ENCODE measurements at regions not wholly inside any gene's neighbourhood (a gene's known extent, or its start where the extent isn't known, plus 50 kb on each side); places are given as distances from the start of the nearest gene placed in this dataset.
A peak's percentile ranks its signal among the peaks of the same experiment; 100 is the strongest.
"Not testable (repeated sequence)": the region's sequence is repeated elsewhere in the genome, so short reads cannot be mapped to it uniquely, and the experiment has no call there.

DNA sequence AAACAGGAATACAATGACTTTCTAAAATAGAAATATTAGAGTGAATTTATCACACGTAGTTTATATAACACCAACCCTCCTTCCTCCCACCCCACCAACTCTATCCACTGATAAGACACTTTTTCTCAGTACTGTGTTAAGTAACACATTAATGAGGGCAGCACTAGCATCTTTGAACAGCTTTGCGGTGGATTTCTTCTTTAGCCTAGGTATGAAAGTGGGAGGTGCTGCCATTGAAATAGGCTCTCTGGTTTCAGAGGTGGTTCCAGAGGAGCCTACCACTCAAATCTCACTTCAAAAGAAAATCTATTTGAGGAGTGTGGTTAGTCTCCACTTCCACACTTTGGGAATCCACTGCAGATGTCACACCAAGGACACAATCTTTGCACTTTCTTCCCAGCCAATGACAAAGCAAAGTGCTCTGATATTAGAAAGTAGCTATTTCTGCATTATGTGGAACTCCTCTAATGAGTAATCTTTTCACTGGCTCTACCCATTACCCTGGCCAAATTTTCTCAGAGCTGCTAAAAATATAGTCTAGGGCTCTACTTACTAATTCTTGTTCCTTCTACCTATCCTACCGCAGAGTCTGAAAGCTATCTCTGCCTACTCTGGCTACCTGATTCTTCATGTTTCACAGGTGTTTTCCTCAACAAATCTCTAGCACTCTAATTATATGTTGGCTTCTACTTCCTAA, 1667.8 kb downstream of the MRPL39 start:
- Histone ChIP-seq H3K9ac (ENCODE audit: low read depth in 1 of 2, low read length in 2 of 2) (no peak overlapping the region), H3K27ac (ENCODE audit: low read depth in 2 of 2, low read length in 2 of 2) (no peak overlapping the region), H3K36me3 (ENCODE audit: control insufficient read depth in 2 of 2, insufficient read depth in 2 of 2, low read length in 2 of 2) (no peaks in the 10 kb centered on the region), H3K4me1 (ENCODE audit: control insufficient read depth in 2 of 2, insufficient read depth in 2 of 2, low read length in 2 of 2) (no peaks in the 10 kb centered on the region), H3K9me3 (ENCODE audit: control insufficient read depth in 2 of 2, low read length in 2 of 2) (no peaks in the 10 kb centered on the region), H3K27me3 (ENCODE audit: control insufficient read depth in 2 of 2, insufficient read depth in 2 of 2, low read length in 2 of 2) (no peaks in the 10 kb centered on the region), H3K4me3 (ENCODE audit: low read length in 2 of 2) (no peak overlapping the region)

DNA sequence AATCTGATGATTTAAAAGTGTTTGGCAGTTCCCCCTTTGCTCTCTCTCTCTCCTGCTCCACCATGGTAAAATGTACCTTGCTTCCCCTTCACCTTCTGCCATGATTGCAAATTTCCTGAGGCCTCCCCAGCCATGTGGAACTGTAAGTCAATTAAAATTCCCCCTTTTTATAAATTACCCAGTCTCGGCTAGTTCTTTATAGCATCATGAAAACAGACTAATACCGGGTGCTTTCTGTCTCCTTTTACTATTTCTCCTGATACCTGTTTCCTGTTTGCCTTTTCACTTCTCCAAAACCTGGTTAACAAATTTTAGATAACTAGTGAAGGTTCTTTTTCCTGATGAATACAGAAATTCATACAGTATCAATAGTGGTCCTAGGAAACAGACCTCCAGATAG, 1670.3 kb downstream of the MRPL39 start:
- H3K9me3 ChIP-seq (ENCODE audit: control insufficient read depth in 2 of 2, low read length in 2 of 2) = no peaks in the 10 kb centered on the region
- H3K4me3 ChIP-seq (ENCODE audit: low read length in 2 of 2) = no peak overlapping the region
- H3K4me1 ChIP-seq (ENCODE audit: control insufficient read depth in 2 of 2, insufficient read depth in 2 of 2, low read length in 2 of 2) = no peaks in the 10 kb centered on the region
- H3K27me3 ChIP-seq (ENCODE audit: control insufficient read depth in 2 of 2, insufficient read depth in 2 of 2, low read length in 2 of 2) = no peaks in the 10 kb centered on the region
- no peak overlapping the region for H3K27ac ChIP-seq (ENCODE audit: low read depth in 2 of 2, low read length in 2 of 2)
- H3K9ac ChIP-seq (ENCODE audit: low read depth in 1 of 2, low read length in 2 of 2) = no peak overlapping the region
- no peaks in the 10 kb centered on the region for H3K36me3 ChIP-seq (ENCODE audit: control insufficient read depth in 2 of 2, insufficient read depth in 2 of 2, low read length in 2 of 2)

DNA sequence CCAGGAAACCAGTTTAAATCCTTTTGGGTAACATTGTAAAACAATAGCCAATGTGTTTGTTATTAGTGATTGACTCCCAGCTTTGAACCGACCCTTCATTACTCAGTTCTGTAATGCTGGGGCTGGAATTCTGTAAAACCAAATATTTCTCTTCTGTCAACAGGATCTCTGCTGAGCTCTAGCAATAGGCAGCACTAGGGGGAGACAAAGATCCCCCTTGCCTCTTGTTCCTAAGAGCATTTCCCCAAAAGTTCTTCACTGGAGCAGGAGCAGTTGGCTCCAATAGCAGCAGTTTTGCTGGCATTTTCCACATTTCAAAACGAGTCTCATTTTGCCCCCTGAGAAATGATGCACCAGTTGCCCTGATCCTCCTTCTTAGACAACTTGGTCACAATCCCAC, 1671.1 kb downstream of the MRPL39 start:
- no peaks in the 10 kb centered on the region for H3K9me3 ChIP-seq (ENCODE audit: control insufficient read depth in 2 of 2, low read length in 2 of 2)
- no peaks in the 10 kb centered on the region for H3K27me3 ChIP-seq (ENCODE audit: control insufficient read depth in 2 of 2, insufficient read depth in 2 of 2, low read length in 2 of 2)
- no peaks in the 10 kb centered on the region for H3K4me1 ChIP-seq (ENCODE audit: control insufficient read depth in 2 of 2, insufficient read depth in 2 of 2, low read length in 2 of 2)
- H3K9ac ChIP-seq (ENCODE audit: low read depth in 1 of 2, low read length in 2 of 2) = no peak overlapping the region
- no peak overlapping the region for H3K27ac ChIP-seq (ENCODE audit: low read depth in 2 of 2, low read length in 2 of 2)
- H3K36me3 ChIP-seq (ENCODE audit: control insufficient read depth in 2 of 2, insufficient read depth in 2 of 2, low read length in 2 of 2) = no peaks in the 10 kb centered on the region
- no peak overlapping the region for H3K4me3 ChIP-seq (ENCODE audit: low read length in 2 of 2)

DNA sequence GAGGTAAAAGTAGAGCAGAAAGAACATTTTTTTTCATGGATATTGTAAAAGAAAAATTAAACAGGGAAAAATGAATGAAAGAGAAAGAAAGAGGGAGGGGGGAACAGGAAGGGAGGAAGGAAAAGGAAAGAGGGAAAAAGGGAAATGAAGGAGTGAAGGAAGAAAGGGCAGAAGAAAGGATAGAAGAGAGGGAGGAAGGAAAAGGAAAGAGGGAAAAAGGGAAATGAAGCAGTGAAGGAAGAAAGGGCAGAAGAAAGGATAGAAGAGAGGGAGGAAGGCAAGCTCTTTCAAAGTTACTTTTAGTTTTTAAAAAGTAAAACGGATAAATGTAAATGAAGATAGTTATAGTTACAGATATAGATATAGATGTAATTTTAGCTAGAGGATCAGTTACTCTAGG, 1676.7 kb downstream of the MRPL39 start:
- no peak overlapping the region for H3K4me3 ChIP-seq (ENCODE audit: low read length in 2 of 2)
- no peaks in the 10 kb centered on the region for H3K4me1 ChIP-seq (ENCODE audit: control insufficient read depth in 2 of 2, insufficient read depth in 2 of 2, low read length in 2 of 2)
- no peaks in the 10 kb centered on the region for H3K36me3 ChIP-seq (ENCODE audit: control insufficient read depth in 2 of 2, insufficient read depth in 2 of 2, low read length in 2 of 2)
- H3K9me3 ChIP-seq (ENCODE audit: control insufficient read depth in 2 of 2, low read length in 2 of 2) = peaks cover 0 to 2% of the 10 kb centered on the region in 2 donors
- H3K27me3 ChIP-seq (ENCODE audit: control insufficient read depth in 2 of 2, insufficient read depth in 2 of 2, low read length in 2 of 2) = no peaks in the 10 kb centered on the region
- H3K27ac ChIP-seq (ENCODE audit: low read depth in 2 of 2, low read length in 2 of 2) = no peak overlapping the region
- no peak overlapping the region for H3K9ac ChIP-seq (ENCODE audit: low read depth in 1 of 2, low read length in 2 of 2)

DNA sequence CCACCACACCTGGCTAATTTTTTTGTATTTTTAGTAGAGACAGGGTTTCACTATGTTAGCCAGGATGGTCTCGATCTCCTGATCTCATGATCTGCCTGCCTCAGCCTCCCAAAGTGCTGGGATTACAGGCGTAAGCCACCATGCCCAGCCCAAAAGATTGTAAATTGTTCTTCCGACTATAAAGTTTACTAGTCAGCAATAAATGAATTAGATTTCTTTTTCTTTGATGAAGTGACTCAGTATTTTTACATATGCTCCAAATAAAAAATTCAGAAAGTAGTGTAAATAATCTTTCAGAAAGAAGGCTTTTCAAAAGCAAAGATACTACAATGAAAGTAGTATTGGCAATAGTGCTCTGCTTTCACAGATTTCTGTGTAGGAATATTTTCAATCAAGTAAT, 1680.9 kb downstream of the MRPL39 start:
- H3K27me3 ChIP-seq (ENCODE audit: control insufficient read depth in 2 of 2, insufficient read depth in 2 of 2, low read length in 2 of 2); H3K36me3 ChIP-seq (ENCODE audit: control insufficient read depth in 2 of 2, insufficient read depth in 2 of 2, low read length in 2 of 2); H3K9me3 ChIP-seq (ENCODE audit: control insufficient read depth in 2 of 2, low read length in 2 of 2); H3K4me3 ChIP-seq (ENCODE audit: low read length in 2 of 2); H3K9ac ChIP-seq (ENCODE audit: low read depth in 1 of 2, low read length in 2 of 2); H3K27ac ChIP-seq (ENCODE audit: low read depth in 2 of 2, low read length in 2 of 2); H3K4me1 ChIP-seq (ENCODE audit: control insufficient read depth in 2 of 2, insufficient read depth in 2 of 2, low read length in 2 of 2): not testable (repeated sequence)

DNA sequence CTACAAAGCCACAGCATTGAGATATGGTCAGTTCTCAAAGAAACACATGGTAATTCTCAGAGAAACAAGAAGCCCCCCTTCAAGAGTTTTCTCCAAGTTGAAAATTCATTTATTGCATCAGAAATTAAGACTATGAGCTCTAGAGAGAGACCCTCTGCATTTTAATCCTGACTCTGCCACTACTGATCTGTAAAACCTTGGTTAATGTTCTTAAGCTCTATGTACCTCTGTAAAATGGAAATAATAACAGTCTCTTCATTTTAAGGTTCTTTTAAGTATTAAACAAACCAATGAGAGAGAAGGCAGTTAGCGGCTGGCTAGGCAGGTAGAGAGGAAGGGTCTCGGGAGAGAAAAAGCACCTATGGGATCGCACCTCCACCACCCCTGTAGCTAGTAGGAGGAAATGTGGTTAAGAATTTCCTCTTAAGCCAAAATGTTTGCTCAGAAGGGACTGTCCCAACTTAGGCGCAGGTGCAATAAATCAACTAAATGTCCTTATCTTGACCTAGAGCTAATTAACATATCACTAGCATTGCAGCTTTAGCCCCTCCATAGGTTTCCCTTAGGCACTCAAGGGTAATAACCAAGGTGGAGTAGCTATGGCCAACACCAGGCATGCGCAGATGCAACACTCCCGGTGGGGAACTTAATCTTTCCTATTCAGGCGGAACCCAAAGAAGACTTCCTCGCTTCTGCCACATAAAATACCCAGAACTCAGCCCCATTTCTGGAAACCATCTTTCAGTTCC, 1685.4 kb downstream of the MRPL39 start:
- Histone ChIP-seq H3K36me3 (ENCODE audit: control insufficient read depth in 2 of 2, insufficient read depth in 2 of 2, low read length in 2 of 2) (no peaks in the 10 kb centered on the region), H3K9me3 (ENCODE audit: control insufficient read depth in 2 of 2, low read length in 2 of 2) (peaks cover 0 to 2% of the 10 kb centered on the region in 2 donors)

DNA sequence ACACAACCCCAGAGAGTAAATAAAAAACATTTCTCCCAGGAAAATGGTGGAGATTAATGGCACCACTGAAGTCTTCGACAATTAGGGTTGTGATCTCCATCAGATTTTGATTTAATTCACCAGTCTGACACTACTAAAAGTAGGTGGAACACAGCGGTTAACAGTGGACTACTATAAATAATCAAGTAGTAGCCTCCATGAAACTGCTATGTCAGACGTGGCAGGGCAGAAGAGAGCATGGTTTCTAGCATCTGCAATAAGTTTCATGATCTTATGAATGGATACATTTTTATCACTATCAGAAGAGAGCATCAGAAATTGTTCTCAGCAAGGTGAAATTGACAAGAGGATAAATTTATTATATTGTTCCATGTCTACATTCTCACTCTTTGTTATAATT, 1706.6 kb downstream of the MRPL39 start:
- H3K4me3 ChIP-seq (ENCODE audit: low read length in 2 of 2) = no peak overlapping the region
- peaks cover 0 to 3% of the 10 kb centered on the region in 2 donors for H3K9me3 ChIP-seq (ENCODE audit: control insufficient read depth in 2 of 2, low read length in 2 of 2)
- H3K36me3 ChIP-seq (ENCODE audit: control insufficient read depth in 2 of 2, insufficient read depth in 2 of 2, low read length in 2 of 2) = no peaks in the 10 kb centered on the region
- H3K27ac ChIP-seq (ENCODE audit: low read depth in 2 of 2, low read length in 2 of 2) = no peak overlapping the region
- H3K9ac ChIP-seq (ENCODE audit: low read depth in 1 of 2, low read length in 2 of 2) = no peak overlapping the region
- no peaks in the 10 kb centered on the region for H3K27me3 ChIP-seq (ENCODE audit: control insufficient read depth in 2 of 2, insufficient read depth in 2 of 2, low read length in 2 of 2)
- no peaks in the 10 kb centered on the region for H3K4me1 ChIP-seq (ENCODE audit: control insufficient read depth in 2 of 2, insufficient read depth in 2 of 2, low read length in 2 of 2)

More for the DNA sequence above, 1685.4 kb downstream of the MRPL39 start:
- Histone ChIP-seq H3K9ac (ENCODE audit: low read depth in 1 of 2, low read length in 2 of 2) (no peak overlapping the region), H3K27me3 (ENCODE audit: control insufficient read depth in 2 of 2, insufficient read depth in 2 of 2, low read length in 2 of 2) (no peaks in the 10 kb centered on the region), H3K4me1 (ENCODE audit: control insufficient read depth in 2 of 2, insufficient read depth in 2 of 2, low read length in 2 of 2) (no peaks in the 10 kb centered on the region), H3K27ac (ENCODE audit: low read depth in 2 of 2, low read length in 2 of 2) (no peak overlapping the region), H3K4me3 (ENCODE audit: low read length in 2 of 2) (no peak overlapping the region)

DNA sequence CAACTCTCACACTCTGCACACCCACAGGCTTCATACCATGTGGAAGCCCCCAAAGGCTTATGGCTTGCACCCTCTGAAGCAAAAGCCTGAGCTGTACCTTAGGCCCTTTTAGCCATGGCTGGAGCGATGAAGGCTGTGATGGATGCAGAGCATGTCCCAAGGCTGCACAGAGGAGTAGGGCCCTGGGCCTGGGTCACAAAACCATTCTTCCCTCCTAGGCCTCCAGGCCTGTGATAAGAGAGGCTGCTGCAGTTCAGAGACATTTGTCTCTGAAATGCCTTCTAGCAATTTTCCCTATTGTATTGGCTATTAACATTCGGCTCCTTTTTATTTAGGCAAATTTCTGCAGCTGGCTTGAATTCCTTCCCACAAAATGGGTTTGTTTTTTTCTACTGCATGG, 1707.7 kb downstream of the MRPL39 start:
- Histone ChIP-seq H3K9me3 (ENCODE audit: control insufficient read depth in 2 of 2, low read length in 2 of 2) (peaks cover 0 to 3% of the 10 kb centered on the region in 2 donors), H3K9ac (ENCODE audit: low read depth in 1 of 2, low read length in 2 of 2) (no peak overlapping the region), H3K27me3 (ENCODE audit: control insufficient read depth in 2 of 2, insufficient read depth in 2 of 2, low read length in 2 of 2) (no peaks in the 10 kb centered on the region), H3K4me3 (ENCODE audit: low read length in 2 of 2) (no peak overlapping the region), H3K36me3 (ENCODE audit: control insufficient read depth in 2 of 2, insufficient read depth in 2 of 2, low read length in 2 of 2) (no peaks in the 10 kb centered on the region), H3K4me1 (ENCODE audit: control insufficient read depth in 2 of 2, insufficient read depth in 2 of 2, low read length in 2 of 2) (no peaks in the 10 kb centered on the region), H3K27ac (ENCODE audit: low read depth in 2 of 2, low read length in 2 of 2) (no peak overlapping the region)

DNA sequence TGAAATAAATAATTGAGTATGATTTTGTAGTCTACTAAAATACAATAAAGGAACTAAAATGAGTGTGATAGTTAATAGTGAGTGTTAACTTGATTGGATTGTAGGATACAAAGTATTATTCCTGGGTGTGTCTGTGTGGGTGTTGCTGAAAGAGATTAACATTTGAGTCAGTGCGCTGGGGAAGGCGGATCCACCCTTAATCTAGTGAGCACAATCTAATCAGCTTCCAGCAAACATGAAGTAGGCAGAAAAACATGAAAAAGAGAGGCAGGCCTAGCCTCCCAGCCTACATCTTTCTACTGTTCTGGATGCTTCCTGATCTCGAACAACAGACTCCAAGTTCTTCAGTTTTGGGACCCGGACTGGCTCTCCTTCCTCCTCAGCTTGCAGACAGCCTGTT, 1716.6 kb downstream of the MRPL39 start:
- Histone ChIP-seq H3K4me1 (ENCODE audit: control insufficient read depth in 2 of 2, insufficient read depth in 2 of 2, low read length in 2 of 2) (no peaks in the 10 kb centered on the region), H3K27me3 (ENCODE audit: control insufficient read depth in 2 of 2, insufficient read depth in 2 of 2, low read length in 2 of 2) (no peaks in the 10 kb centered on the region), H3K4me3 (ENCODE audit: low read length in 2 of 2) (no peak overlapping the region), H3K36me3 (ENCODE audit: control insufficient read depth in 2 of 2, insufficient read depth in 2 of 2, low read length in 2 of 2) (no peaks in the 10 kb centered on the region), H3K27ac (ENCODE audit: low read depth in 2 of 2, low read length in 2 of 2) (no peak overlapping the region), H3K9ac (ENCODE audit: low read depth in 1 of 2, low read length in 2 of 2) (no peak overlapping the region), H3K9me3 (ENCODE audit: control insufficient read depth in 2 of 2, low read length in 2 of 2) (peaks cover 0 to 2% of the 10 kb centered on the region in 2 donors)

DNA sequence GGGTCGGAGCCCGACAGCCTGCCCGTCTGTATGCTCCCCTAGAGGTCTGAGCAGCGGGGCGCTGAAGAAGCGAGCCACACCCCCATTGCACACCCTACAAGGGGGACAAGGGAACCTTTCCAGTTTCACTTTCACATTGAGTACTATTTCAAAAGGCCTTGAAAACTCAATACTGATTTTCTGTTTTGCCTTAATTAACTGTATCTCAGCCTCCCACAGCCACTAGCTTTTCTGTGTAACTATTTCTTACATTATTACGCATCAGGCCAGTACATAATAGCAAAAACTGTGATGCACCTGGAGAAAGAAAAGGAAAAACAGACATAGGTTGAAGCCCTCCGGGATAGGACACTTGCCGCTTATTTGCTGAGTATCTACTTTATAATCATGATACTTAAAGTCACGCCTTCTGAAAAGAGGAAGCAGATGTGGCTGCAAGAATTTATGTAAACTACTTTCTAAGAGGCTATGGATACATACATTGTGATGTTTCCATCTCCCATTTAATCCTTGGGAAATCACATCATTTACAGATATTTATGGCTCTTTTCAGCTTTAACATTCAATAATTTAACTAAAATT, 1719.5 kb downstream of the MRPL39 start:
- no peak overlapping the region for H3K27ac ChIP-seq (ENCODE audit: low read depth in 2 of 2, low read length in 2 of 2)
- no peaks in the 10 kb centered on the region for H3K4me1 ChIP-seq (ENCODE audit: control insufficient read depth in 2 of 2, insufficient read depth in 2 of 2, low read length in 2 of 2)
- no peaks in the 10 kb centered on the region for H3K27me3 ChIP-seq (ENCODE audit: control insufficient read depth in 2 of 2, insufficient read depth in 2 of 2, low read length in 2 of 2)
- H3K4me3 ChIP-seq (ENCODE audit: low read length in 2 of 2) = peak overlapping the region in 1 of 2 donors; percentile 35
- H3K9ac ChIP-seq (ENCODE audit: low read depth in 1 of 2, low read length in 2 of 2) = no peak overlapping the region
- H3K9me3 ChIP-seq (ENCODE audit: control insufficient read depth in 2 of 2, low read length in 2 of 2) = peaks cover 0 to 2% of the 10 kb centered on the region in 2 donors
- no peaks in the 10 kb centered on the region for H3K36me3 ChIP-seq (ENCODE audit: control insufficient read depth in 2 of 2, insufficient read depth in 2 of 2, low read length in 2 of 2)
